Loucy (cell line): ENCODE measurements at regions not wholly inside any gene's neighbourhood (a gene's known extent, or its start where the extent isn't known, plus 50 kb on each side); places are given as distances from the start of the nearest gene placed in this dataset.

Source experiments
- H2AFZ ChIP-seq: fragments of 200-600 bp; sonication (generic); 2 replicates; pipeline ENCODE4 v1.6.0; 2016; ENCODE audit warnings: antibody characterized with exemption, mild to moderate bottlenecking, low read length, moderate library complexity
- H3F3A ChIP-seq: fragments of 200-600 bp; 2 replicates; pipeline ENCODE4 v1.6.0; 2016; ENCODE audit warnings: antibody characterized with exemption, low read depth, mild to moderate bottlenecking
- H3K27me3 ChIP-seq: fragments of 200-600 bp; sonication (generic); 2 replicates; pipeline ENCODE4 v1.6.1; 2014; ENCODE audit warnings: low read length, mild to moderate bottlenecking; ENCODE audit not compliant: insufficient read depth, poor library complexity, severe bottlenecking
- H3K36me3 ChIP-seq: fragments of 200-600 bp; sonication (generic); 2 replicates; pipeline ENCODE4 v1.6.1; 2016; ENCODE audit warnings: low read length; ENCODE audit not compliant: insufficient read depth
- H3K4me1 ChIP-seq: fragments of 200-600 bp; sonication (generic); 2 replicates; pipeline ENCODE4 v1.5.1; 2014; ENCODE audit warnings: low read length, mild to moderate bottlenecking; ENCODE audit not compliant: insufficient read depth, poor library complexity, severe bottlenecking
- H3K4me2 ChIP-seq: fragments of 200-600 bp; sonication (generic); 2 replicates; pipeline ENCODE4 v1.6.0; 2014; ENCODE audit warnings: antibody characterized with exemption, low read length, low read depth, mild to moderate bottlenecking; ENCODE audit not compliant: poor library complexity, severe bottlenecking
- H3K4me3 ChIP-seq: fragments of 200-600 bp; sonication (generic); 2 replicates; pipeline ENCODE4 v1.5.1; 2014; ENCODE audit warnings: low read length, mild to moderate bottlenecking, mixed read lengths; ENCODE audit not compliant: poor library complexity, severe bottlenecking
- H3K79me2 ChIP-seq: fragments of 200-600 bp; sonication (generic); 2 replicates; pipeline ENCODE4 v1.6.1; 2014; ENCODE audit warnings: low read length; ENCODE audit not compliant: insufficient read depth
- H3K9ac ChIP-seq: fragments of 200-600 bp; sonication (generic); 2 replicates; pipeline ENCODE4 v1.6.0; 2014; ENCODE audit warnings: mild to moderate bottlenecking, low read depth, low read length, moderate library complexity; ENCODE audit not compliant: poor library complexity, severe bottlenecking
- H3K9me2 ChIP-seq: fragments of 200-600 bp; sonication (generic); replicated peaks from 2 replicates; pipeline ENCODE4 v1.6.1; 2016; ENCODE audit warnings: low read depth, low read length, mixed read lengths
- H3K9me3 ChIP-seq: fragments of 200-600 bp; sonication (generic); 2 replicates; pipeline ENCODE4 v1.6.1; 2014; ENCODE audit warnings: mild to moderate bottlenecking, antibody characterized with exemption, low read length, low read depth; ENCODE audit not compliant: insufficient read depth
- H4K20me1 ChIP-seq: fragments of 200-600 bp; sonication (generic); 2 replicates; pipeline ENCODE4 v1.6.0; 2014; ENCODE audit warnings: antibody characterized with exemption, low read length, mild to moderate bottlenecking; ENCODE audit not compliant: insufficient read depth, poor library complexity, severe bottlenecking
- EZH2phosphoT487 ChIP-seq: fragments of 200-600 bp; IDR thresholded peaks from 2 replicates; pipeline ENCODE4 v1.6.1; 2018; ENCODE audit warnings: antibody characterized with exemption, mild to moderate bottlenecking, moderate library complexity, borderline replicate concordance
- TF ChIP-seq, protein P1 (sequence below): fragments of 200-600 bp; sonication (generic); conservative IDR thresholded peaks from 2 replicates; pipeline ENCODE4 v1.5.1; 2014; ENCODE audit warnings: mild to moderate bottlenecking, antibody characterized with exemption, low read length

DNA sequence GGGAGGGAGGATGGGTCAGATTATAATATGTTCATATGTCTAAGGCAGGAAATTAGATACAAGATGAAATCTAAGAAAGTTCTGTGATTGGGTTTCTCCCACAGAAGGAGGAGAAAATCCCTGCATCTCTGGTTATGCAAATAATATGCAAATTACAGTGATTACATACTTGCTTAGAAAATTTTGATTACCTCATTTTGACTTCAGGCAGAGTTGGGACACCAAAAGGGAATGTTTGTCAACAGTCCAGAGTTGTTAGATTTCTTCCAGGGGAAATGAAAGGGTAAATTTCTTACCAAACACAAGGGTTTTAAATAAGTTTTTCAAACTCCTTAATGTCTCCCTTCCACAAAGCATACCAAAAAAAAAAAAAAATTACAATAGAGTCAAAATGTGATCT lies 101.4 kb upstream of the STEAP1B start:
- Histone ChIP-seq H3K79me2 (no peaks in the 10 kb centered on the region), H3K4me3 (no peak overlapping the region), H3K27me3 (peaks cover 8% of the 10 kb centered on the region), H3F3A (no peaks in the 10 kb centered on the region), H3K9ac (no peak overlapping the region), H3K36me3 (no peaks in the 10 kb centered on the region), H3K4me1 (no peaks in the 10 kb centered on the region), H3K9me2 (no peaks in the 10 kb centered on the region), H2AFZ (no peak overlapping the region), H3K9me3 (no peaks in the 10 kb centered on the region), H3K4me2 (no peak overlapping the region), H4K20me1 (no peaks in the 10 kb centered on the region)
- TF ChIP-seq EZH2phosphoT487: no peak
- TF ChIP-seq, protein P1, sequence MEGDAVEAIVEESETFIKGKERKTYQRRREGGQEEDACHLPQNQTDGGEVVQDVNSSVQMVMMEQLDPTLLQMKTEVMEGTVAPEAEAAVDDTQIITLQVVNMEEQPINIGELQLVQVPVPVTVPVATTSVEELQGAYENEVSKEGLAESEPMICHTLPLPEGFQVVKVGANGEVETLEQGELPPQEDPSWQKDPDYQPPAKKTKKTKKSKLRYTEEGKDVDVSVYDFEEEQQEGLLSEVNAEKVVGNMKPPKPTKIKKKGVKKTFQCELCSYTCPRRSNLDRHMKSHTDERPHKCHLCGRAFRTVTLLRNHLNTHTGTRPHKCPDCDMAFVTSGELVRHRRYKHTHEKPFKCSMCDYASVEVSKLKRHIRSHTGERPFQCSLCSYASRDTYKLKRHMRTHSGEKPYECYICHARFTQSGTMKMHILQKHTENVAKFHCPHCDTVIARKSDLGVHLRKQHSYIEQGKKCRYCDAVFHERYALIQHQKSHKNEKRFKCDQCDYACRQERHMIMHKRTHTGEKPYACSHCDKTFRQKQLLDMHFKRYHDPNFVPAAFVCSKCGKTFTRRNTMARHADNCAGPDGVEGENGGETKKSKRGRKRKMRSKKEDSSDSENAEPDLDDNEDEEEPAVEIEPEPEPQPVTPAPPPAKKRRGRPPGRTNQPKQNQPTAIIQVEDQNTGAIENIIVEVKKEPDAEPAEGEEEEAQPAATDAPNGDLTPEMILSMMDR: no peak

DNA sequence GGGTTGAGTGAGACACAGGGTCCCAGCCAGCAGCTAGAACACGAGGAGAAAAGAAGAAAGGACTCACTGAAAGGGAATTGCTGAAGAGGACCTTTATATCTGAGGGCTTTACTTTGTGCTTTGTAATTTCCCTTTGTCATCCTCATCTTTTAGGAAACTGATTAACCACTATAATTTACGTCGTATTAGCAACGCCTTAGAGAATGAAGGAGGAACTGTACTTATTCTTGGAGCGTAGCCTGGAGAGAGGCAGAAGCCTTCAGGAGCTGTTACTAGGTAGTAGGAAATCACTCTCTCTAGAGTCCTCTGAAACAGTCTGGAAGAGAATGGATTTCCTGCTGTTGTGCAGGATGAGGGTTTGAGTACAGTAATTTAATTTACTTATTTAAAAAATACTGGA lies 101.0 kb upstream of the STEAP1B start:
- H4K20me1 ChIP-seq: no peaks in the 10 kb centered on the region
- no peaks in the 10 kb centered on the region for H3K9me2 ChIP-seq
- no peaks in the 10 kb centered on the region for H3K79me2 ChIP-seq
- no peak overlapping the region for H3K9ac ChIP-seq
- H3K4me3 ChIP-seq: no peak overlapping the region
- TF ChIP-seq, protein P1: no peak
- TF ChIP-seq EZH2phosphoT487: no peak
- H3K9me3 ChIP-seq: no peaks in the 10 kb centered on the region
- H3K27me3 ChIP-seq: peaks cover 8% of the 10 kb centered on the region
- H3K4me1 ChIP-seq: no peaks in the 10 kb centered on the region
- H3K4me2 ChIP-seq: no peak overlapping the region
- H3F3A ChIP-seq: no peaks in the 10 kb centered on the region
- H2AFZ ChIP-seq: no peak overlapping the region
- no peaks in the 10 kb centered on the region for H3K36me3 ChIP-seq

DNA sequence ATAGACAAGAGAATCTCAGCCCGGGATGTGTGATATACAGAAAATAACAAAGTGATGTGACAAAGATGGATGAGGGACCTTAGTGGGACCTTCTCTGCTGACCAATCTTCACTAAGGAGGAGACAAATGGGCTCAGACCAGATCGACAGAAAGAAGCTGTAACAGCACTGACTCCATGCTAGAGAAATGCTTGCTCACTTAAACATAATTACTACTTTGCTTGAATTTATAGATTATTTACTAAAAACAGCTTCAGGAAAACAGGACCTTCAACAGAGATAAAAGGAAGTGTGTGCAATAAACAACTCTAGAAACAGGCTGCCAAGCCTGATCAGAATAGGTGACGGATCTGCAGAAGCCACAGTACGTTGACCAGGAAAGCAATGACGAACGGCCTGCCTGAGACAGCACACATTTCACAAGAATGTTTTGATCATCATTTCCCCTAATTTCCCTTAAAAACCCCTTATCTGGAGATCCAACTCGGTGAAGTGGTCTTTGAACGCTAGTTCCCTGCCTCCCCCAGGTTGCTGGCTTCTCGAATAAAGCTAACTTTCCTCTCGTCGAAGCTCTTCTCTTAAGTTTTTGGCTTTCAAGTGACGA lies 98.4 kb upstream of the STEAP1B start:
- TF ChIP-seq, protein P1: no peak
- no peak for TF ChIP-seq EZH2phosphoT487
- no peak overlapping the region for H3K9ac ChIP-seq
- no peaks in the 10 kb centered on the region for H3K9me3 ChIP-seq
- H2AFZ ChIP-seq: no peak overlapping the region
- peaks cover 14% of the 10 kb centered on the region for H3K27me3 ChIP-seq
- no peaks in the 10 kb centered on the region for H3K9me2 ChIP-seq
- H3K4me3 ChIP-seq: no peak overlapping the region
- H3F3A ChIP-seq: no peaks in the 10 kb centered on the region
- no peak overlapping the region for H3K4me2 ChIP-seq
- H4K20me1 ChIP-seq: no peaks in the 10 kb centered on the region
- H3K4me1 ChIP-seq: no peaks in the 10 kb centered on the region
- H3K79me2 ChIP-seq: no peaks in the 10 kb centered on the region
- no peaks in the 10 kb centered on the region for H3K36me3 ChIP-seq
